NT2/D1 (cell line): ENCODE measurements at regions not wholly inside any gene's neighbourhood (a gene's known extent, or its start where the extent isn't known, plus 50 kb on each side); places are given as distances from the start of the nearest gene placed in this dataset.

Experiments
- YY1 ChIP-seq: IDR thresholded peaks from 2 replicates; pipeline ENCODE4 v1.6.1; 2011; ENCODE audit not compliant: insufficient read length, insufficient read depth
- ZNF274 ChIP-seq: IDR thresholded peaks from 2 replicates; pipeline ENCODE4 v1.6.1; 2011; ENCODE audit warnings: mild to moderate bottlenecking, low read depth, low read length

DNA sequence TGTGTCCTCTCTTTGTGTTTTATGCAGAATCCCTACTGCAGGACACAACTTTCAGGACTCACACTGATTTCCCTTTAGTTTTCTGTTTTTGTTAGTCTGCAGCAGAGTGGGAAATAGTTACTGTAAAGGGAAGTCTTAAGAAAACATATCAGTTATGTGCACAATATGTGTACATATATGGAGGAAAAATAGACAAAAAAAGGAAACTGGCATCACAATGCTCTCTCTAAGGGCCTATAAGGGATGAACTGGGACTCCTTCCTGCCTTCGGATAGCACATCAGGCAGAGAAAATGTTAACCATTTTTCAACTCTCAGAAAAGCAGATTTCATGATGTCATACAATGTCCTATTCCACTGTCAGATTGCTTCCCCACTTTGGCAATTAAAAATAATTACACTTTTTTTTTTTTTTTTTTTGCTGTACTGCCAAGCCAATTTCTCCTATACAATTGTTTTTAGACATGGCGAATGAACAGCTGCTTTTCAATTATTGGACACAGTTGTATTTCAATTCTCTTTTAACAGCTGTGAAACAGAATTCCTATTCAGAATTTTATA, 112.5 kb upstream of the KCNJ16 start:
- TF ChIP-seq YY1: no peak
- TF ChIP-seq ZNF274: no peak
